Right ventricle myocardium superior (tissue), 1 donor: ENCODE measurements at regions not wholly inside any gene's neighbourhood (a gene's known extent, or its start where the extent isn't known, plus 50 kb on each side); places are given as distances from the start of the nearest gene placed in this dataset.
"Not testable (repeated sequence)": the region's sequence is repeated elsewhere in the genome, so short reads cannot be mapped to it uniquely, and the experiment has no call there.

Experiments
- ATAC-seq: fragments of 200-7000 bp; cut with Tn5 transposase; one replicate; pipeline ENCODE4 v1.9.1; 2020; ENCODE audit warnings: mild to moderate bottlenecking; ENCODE audit not compliant: poor library complexity
- DNase-seq: peaks from one replicate; pipeline ENCODE4 v3.0.0-alpha.2; 2020
- intact Hi-C: fragments of 100-400 bp; cut with DNase I; formaldehyde crosslinking; loops from one replicate; pipeline ENCODE4 v1.11.2; 2022
- donor health status: DM: no; HTN: yes; CAD: no; lungs with severe emphysema.

DNA sequence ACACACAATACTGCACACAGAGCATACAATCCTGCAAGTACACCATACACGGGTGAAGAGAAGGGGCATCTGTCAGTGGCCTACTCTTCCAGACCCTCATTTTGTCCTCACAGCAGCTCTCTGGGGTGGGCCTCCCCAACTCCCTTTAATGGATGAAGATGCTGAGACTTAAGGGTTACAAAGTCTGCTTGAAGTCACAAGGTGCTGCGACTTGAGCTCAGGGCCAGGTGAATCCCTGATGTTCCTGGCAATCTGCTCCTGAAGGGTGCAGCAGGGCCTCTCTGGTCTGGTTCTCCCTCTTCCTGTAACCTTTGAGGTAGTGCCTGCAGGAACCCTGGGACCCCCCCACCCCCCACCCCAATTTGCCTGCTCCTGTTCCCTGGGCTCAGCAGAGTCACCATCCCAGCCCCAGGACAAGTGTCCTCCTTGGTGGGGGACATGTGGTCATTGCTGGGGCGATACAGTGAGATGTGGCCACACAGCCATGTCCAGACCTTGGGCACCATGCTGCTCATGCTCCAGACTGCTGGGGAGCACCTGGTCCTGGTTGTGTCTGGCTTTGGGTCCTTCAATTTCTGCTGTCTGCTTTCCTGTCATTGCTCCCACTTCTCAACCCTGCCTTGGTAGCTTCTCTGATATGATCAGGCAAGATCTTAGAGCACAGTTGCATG lies 107.5 kb downstream of the METRNL start:
- intact Hi-C loops = no loop called here
- no peak for ATAC-seq
- no peak for DNase-seq

DNA sequence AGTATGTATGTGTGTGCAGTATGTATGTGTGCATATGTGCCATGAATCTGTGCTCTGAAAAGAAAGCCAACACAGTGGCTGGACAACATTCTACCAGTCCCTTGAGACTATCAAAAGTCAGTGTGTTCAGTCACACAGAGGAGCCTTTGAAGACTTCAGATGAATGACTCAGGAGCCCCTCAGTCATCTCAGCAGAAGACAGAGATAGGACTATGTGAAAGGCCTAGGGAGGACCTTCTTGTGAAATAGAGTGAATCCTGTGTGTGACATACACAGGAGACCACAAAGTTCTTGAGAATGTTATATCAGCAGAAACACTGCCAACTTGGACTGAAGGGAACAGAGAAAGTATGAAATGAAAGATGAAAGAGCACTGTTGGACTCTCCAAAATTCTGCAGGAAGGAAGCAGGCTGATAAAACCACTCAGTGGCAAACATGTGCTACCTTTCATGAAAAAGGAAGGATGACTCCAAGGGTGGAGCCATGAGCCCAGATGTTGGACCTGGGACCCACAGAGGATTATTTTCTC lies 108.4 kb downstream of the METRNL start:
- ATAC-seq (no peak), DNase-seq (no peak)
- intact Hi-C loops = no loop called here

DNA sequence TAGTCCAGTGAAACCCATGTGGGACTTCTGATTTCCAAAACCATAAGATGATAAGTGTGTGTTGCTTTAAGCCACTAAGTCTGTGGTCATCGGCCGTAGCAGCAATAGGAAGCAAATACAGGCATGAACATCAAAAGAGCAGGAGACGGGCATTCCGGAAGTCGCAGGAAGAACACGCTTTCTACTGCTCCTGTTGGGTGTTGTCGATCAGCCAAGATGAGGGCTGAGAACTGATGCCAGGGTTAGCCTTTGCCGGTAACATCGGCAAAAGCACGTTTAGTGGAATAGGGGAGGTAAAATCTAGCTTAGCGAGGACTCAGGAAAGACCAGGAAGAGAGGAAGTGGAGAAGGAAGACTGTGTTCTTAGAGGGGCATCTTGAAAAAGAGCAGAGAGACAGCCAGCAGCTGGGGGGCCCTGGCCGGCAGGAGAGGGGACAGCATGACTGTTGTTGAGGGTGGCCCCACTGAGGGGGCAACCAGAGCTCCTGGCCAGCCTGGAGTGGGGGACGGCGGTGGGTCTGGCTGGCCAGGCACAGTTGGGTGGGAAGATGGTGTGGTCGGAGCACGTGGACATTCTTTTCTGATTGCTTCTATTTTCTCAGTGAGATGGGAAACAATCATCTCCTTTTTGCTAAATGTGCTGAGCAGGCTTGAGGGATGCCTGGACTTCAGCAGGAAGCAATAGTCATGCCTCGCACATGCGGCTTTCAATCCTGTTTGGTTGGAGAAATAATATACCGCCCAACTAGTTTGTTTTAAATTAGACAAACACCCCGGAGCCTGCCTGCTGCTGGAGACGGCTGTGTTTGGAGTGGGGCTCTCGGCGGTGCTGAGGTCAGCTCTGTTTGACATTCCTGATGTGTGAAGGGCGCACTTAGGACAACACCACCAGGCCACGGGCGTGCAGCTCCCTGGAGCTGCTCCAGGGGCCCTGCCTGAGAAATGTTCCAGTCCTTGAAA lies 109.9 kb downstream of the METRNL start:
- ATAC-seq = peak; percentile 83
- DNase-seq = peak; percentile 70
- intact Hi-C loops = no loop called here

DNA sequence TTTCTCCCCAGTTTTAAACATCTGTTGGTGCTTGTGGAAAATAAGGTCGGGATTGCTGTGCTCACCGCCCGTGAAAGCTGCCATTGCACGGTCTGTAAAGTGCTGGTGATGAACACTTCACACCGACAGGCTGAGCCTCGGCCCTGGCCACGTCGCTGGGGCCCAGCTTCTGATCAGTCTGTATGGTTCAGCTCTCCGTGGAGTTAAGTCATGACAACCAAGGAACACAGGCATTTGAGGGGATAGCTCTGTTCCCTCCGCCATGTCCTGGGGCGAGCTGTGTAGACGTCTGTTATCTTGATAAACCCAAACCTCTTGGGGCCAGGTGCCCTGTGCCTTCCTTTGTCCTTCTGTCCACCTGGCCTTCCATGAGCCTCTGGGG lies 110.6 kb downstream of the METRNL start:
- ATAC-seq (no peak), DNase-seq (no peak)
- intact Hi-C loops = no loop called here

DNA sequence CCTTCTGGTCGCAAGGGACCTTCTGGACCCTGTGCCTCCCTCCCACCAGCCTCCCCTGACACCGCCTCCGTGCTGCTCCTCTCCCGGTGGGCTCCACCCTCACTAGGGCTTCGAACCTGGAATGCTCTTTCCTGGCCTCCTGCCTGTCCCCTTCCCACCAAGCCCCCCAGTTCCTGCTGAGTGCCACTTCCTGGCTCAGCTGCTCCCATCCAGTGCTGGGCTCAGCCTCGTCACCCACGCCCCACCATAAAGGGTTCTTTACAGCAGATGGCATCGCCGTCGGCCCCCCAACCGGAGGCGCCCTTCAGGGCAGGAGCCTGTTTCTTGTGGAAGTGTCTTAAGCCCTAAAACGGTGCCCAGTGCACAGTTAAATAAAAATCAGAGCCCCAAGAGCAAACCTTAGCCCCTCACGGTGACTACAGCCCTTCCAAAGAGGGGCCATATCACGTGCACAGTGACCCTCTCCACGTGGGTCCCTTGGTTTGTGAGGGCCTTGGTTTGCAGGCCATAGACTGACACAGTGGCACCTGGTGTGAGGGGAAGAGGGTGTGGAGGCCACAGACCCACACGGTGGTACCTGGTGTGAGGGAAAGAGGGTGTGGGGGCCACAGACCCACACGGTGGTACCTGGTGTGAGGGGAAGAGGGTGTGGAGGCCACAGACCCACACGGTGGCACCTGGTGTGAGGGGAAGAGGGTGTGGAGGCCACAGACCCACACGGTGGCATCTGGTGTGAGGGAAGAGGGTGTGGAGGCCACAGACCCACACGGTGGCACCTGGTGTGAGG lies 111.4 kb downstream of the METRNL start:
- no peak for ATAC-seq
- peak; percentile 39 for DNase-seq
- intact Hi-C loops = no loop called here

DNA sequence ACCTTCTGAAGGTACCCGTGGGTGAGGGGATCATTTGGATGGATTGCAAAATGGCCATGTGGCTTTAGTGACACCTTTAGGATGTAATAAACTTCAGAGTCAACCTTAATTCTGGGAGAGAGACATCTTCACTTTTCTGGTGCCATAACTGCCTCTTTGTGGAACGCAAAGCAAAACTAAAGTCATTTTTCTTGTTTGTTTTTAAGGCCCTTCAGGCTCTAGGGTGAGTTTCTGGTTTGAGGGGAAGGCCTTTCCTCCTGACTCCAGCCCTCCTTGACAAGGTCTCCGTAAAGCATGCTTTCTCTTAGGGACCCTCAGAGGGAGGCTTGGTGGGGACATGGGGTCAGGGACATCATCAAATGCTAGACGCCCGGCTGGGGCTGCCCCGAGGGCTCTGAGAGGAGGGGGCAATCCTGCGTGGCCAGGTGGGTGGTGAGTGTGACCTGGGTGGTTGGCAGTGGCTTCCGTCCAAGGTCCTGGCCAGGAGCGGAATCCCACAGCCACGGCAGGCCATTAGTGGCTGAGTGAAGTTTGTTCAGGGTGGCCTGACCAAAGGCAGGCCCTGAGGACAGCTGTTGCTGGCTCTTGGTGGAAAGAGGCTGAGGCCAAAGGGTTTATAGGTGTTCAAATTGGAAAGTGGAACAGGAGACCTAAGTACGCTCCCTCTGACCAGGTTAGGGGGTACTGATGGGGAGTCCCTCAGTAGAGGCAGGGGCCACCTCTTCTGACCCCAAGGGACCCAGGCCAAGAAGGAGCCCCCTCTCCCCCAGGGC lies 112.2 kb downstream of the METRNL start:
- ATAC-seq (no peak), DNase-seq (no peak)
- intact Hi-C loops = no loop called here

DNA sequence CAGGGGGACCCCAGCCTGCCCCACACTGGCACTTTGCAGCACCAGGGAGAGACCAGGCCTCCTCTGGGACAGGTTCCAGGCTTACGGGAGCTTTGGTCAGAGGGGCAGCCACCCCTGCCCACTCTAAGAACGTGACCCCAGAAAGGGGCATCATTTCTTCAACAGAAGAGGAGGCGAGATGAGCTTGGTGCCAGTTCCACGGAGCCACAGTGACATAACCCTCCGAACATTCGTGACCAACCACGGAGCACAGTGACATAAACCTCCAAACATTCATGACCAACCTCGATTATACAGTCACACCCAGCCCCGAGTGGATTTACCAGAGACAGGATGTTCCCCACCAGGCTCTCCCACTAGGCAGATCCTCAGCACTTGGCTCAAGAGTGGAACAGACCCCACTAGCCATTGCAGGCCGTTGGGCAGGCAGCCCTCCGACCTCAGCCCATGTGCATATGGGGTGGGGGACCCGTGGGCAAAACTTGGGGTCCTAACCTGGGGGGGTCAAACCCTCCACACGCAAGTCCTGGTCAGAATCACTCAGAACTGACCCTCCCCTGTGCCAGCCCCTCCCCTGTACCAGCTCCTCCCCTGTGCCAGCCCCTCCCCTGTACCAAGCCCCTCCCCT lies 112.9 kb downstream of the METRNL start:
- intact Hi-C loops = no loop called here
- ATAC-seq = no peak
- DNase-seq = peak; percentile 50

DNA sequence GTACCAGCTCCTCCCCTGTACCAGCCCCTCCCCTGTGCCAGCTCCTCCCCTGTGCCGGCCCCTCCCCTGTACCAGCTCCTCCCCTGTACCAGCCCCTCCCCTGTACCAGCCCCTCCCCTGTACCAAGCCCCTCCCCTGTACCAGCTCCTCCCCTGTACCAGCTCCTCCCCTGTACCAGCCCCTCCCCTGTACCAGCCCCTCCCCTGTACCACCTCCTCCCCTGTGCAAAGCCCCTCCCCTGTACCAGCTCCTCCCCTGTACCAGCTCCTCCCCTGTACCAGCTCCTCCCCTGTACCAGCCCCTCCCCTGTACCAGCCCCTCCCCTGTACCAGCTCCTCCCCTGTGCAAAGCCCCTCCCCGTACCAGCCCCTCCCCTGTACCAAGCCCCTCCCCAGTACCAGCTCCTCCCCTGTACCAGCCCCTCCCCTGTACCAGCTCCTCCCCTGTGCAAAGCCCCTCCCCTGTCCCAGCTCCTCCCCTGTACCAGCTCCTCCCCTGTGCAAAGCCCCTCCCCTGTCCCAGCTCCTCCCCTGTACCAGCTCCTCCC lies 113.5 kb downstream of the METRNL start:
- peak; percentile 48 for DNase-seq
- intact Hi-C loops, ATAC-seq: not testable (repeated sequence)

DNA sequence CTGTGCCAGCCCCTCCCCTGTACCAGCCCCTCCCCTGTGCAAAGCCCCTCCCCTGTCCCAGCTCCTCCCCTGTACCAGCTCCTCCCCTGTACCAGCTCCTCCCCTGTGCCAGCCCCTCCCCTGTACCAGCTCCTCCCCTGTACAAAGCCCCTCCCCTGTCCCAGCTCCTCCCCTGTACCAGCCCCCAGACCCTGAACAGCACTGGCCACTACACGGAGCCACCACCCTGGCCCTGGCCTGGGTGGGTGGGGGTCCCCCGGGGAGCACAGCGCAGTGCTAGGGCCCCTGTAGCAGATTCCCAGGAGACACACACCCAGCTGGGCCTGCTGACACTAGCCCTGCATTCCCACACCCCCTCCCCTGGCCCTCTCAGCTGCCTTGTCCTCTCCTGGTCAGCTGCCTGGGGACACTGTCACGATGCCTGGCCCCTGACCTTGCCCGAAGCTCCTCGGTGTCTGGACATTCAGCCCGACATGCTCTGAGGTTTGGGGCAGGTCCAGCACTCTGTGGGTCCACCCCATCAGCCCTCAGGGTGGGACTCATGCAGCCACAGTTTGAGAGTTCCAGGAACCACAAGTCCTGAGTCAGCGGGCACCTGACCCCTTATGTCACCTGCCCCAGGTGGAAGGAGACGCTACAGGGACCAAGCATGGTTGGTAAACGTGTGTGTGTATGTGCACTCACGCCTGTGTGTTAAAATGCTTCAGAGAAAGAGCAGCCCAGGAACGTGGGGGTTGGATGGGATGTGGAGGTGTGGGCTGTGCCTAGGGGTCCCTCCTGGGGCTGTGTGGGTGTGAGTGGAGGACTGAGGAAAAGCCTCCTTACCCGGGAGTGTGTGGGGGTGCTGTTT lies 114.2 kb downstream of the METRNL start:
- intact Hi-C loops = no loop called here
- ATAC-seq (no peak), DNase-seq (peak; percentile 48)

DNA sequence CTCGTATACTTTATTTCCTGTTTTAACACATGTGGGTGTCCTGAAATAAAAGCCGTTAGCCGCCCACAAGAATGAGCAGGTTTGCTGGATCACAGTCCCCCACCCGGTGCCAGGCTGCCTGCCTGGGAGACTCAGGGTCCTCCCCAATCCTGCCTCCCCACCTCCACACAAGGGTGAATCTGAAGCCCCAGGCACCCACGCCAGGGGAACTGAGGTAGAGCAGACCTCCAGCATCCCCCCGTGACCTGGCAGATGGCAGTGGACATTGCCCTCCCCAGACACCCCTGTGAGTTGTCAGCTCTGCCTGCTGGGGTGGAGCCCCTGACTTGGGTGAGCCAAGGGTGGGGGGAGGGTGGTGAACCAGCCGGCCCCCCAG lies 114.8 kb downstream of the METRNL start:
- intact Hi-C loops = no loop called here
- ATAC-seq (no peak), DNase-seq (peak; percentile 29)

DNA sequence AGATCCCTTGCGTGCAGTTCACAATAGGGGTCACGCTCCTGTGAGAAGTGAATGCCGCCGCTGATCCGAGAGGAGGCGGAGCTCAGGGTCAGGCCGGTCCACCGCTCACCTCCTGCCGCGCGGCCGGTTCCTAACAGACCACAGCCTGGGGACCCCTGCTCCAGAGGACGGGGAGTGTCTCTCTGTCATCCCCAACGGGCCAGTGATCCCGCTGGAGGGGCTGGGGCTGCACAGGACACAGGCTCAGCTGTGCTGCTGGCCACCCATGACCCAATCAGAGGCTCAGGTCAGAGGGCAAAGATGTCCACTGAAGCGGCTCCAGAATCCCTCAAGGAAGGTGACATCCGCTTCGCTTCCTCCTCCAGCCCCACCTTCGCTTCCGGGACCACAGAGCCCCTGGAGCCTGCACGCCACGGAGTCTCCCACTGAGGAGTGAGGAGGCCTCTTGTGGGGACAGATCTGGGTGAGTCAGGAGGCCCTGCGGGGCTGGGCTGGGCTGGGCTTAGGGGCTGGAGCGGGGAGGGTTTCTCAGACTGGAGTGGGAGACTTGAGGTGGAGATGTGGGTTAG lies 115.4 kb downstream of the METRNL start:
- intact Hi-C loops = no loop called here
- DNase-seq (peak; percentile 38), ATAC-seq (no peak)

DNA sequence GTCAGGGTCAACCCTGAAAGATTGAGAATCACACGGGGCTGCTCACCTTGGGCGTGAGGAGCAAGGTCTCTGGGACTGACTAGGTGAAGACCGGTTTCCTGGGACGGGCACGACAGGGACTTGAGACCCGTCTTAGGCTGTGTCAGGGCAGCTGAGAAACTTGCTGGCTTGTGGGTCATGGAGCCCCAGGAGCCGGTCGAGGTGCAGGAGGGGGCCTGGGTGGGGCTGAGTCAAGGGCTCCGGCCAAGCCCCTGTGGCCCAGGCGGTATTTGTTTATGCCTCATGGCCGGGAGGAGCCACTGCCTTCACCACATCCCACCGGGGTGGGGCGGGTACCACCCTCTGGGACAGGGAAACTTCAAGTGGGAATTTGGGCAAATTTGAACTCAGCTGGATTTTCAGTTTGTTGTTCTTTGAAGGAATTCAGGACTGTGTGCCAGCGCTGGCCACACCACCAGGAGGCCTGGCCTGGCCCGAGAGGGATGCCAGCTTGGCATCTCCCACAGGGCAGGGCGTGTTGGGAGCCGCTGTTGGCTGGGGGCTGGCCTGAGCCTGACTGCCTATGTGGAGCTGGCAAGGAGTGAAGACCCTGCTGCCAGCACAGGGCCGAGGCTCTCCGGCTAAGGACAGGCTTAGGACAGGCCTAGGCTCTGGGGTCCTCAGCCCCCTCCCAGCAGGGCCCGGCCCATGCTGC lies 116.1 kb downstream of the METRNL start:
- peak; percentile 81 for DNase-seq
- intact Hi-C loops = no loop called here
- peak; percentile 71 for ATAC-seq

DNA sequence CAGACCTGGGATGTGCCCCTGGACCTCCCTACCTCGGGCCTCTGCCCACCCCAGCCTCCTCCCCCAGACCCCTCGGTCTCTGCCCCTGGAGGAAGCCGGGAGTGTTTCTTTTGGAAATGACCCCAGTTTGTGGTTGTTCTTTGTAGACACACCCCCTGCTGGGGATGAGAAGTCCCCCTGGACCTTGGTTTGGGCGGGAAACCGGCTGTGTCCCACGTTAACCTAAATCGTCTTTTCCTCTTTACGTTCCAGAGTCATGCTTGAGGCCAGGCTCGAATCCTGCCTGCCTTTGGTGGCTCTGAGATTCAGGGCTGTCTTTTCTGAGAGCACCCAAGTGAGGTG lies 116.6 kb downstream of the METRNL start:
- DNase-seq (peak; percentile 48), ATAC-seq (no peak)
- intact Hi-C loops = no loop called here

DNA sequence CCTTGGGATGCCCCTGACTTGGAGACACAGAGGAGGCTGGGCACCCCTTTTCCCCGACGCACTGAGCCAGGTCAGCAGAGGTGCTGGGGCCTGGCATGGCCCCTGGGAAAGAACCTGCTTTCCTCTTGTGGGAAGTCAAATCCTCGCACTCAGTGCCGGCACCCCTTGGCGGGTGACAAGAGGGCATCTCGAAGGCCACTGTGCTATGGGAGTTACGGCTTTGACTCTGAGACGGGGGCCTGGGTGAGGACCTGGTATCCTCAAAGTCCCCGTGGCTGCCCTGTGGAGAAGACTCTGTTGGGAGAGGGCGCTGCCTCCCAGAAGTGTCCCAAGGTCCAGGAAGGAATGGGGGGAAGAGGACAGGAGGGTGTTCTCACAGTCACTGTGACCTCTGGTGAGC lies 117.0 kb downstream of the METRNL start:
- intact Hi-C loops = no loop called here
- ATAC-seq (no peak), DNase-seq (peak; percentile 39)

DNA sequence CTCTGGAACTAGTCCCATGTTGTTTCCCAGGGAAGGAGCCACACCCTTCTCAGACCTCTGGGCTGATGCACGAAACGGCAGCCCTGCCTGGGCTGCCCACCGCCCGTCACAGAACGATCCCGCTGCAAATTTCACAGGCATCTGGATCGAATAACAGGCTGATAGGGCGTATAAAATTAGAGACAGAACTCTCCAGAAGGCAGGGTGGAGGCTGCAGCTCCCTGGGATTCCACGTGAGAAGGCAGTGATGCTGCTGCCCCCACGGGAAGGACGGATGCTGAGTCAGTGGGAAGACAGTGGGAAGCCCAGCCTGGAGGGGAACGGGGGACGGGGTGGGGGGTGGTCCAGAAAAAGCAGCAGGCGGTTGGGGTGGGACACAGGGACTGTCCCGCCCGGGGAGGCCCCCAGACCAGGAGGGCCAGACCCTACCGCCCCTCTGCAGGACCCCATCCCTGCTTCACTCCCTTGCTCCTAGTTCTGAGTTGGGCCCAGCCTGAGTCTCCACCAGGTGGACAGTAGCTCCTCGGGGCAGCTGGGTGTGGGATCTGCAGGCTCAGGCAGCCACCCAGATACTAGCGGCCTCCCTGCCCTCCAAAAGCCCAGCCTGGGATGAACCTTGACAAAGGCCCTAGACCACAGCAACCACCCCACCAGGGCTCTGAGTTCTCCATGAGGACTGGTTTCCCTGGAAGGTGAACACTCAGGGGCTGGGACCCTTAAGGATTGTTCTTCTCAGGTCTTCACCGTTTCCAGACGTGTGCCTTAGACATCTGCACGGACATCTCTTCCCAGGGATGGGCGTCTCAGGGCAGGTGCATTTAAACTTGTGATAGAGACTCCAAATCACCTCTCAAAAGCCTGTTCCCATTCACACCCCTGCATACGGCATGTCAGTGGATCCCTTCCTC lies 117.8 kb downstream of the METRNL start:
- intact Hi-C loops = no loop called here
- peak; percentile 41 for DNase-seq
- no peak for ATAC-seq
